GM12878 (cell line): ENCODE measurements at regions not wholly inside any gene's neighbourhood (a gene's known extent, or its start where the extent isn't known, plus 50 kb on each side); places are given as distances from the start of the nearest gene placed in this dataset.

Source experiments
- ATAC-seq: fragments of 200-7000 bp; cut with Tn5 transposase; 3 replicates; pipeline ENCODE4 v1.9.1; 2020; ENCODE audit warnings: mild to moderate bottlenecking, moderate library complexity
- BruUV-seq: library from RNA; stranded (reverse); fragments of 400-500 nt; replicated peaks from 2 replicates; lab custom pipeline; 2021; lab: Mats Ljungman, UMichigan
- CTCF ChIA-PET: fragments of 300-600 bp; sonication (Branson Sonifier 250); formaldehyde crosslinking; extraction: SDS; loops from one replicate; lab custom pipeline; 2021; ENCODE audit warnings: inconsistent platforms; lab: Yijun Ruan, JAX
- POLR2A ChIA-PET: fragments of 350-600 bp; formaldehyde crosslinking; extraction: SDS; loops from one replicate; lab custom pipeline; 2021; ENCODE audit warnings: inconsistent platforms; lab: Charles Lee
- RAD21 ChIA-PET: fragments of 300-600 bp; sonication (Branson Sonifier 250); formaldehyde crosslinking; loops from one replicate; lab custom pipeline; 2023; ENCODE audit warnings: antibody characterized with exemption; ENCODE audit not compliant: unreplicated experiment; lab: Charles Lee
- SMC1A ChIA-PET: fragments of 300-600 bp; sonication (Branson Sonifier 250); formaldehyde crosslinking; loops from one replicate; lab custom pipeline; 2023; ENCODE audit not compliant: unreplicated experiment, uncharacterized antibody; lab: Charles Lee
- DNase-seq: peaks from one replicate; pipeline ENCODE4 v3.0.0-alpha.2; 2011; ENCODE audit warnings: low read depth, low spot score
- FAIRE-seq: peaks from 3 replicates; lab custom pipeline; 2011; peaks lifted over from hg19 to GRCh38; lab: Jason Lieb, UNC
- H2AFZ ChIP-seq: 2 replicates; pipeline ENCODE4 v1.6.0; 2011; ENCODE audit warnings: low read depth, low read length, control low read depth; ENCODE audit not compliant: control insufficient read depth
- H3K27ac ChIP-seq: 2 replicates; pipeline ENCODE4 v1.5.1; 2011; ENCODE audit warnings: control low read depth; ENCODE audit not compliant: control insufficient read depth, insufficient read depth
- H3K27me3 ChIP-seq, 2 experiments: replicated peaks in 1 of 2; 2 replicates each; pipeline versions ENCODE4 v1.6.0 to v1.6.1; 2011; ENCODE audit warnings: low read length in 1 of 2; ENCODE audit not compliant: control insufficient read depth in 2 of 2, insufficient read depth in 2 of 2
- H3K36me3 ChIP-seq, 2 experiments: 2 replicates each; pipeline ENCODE4 v1.5.1; 2011; ENCODE audit warnings: low read length in 1 of 2; ENCODE audit not compliant: control insufficient read depth in 2 of 2, insufficient read depth in 2 of 2
- H3K4me1 ChIP-seq: 2 replicates; pipeline ENCODE4 v1.6.1; 2011; ENCODE audit warnings: mild to moderate bottlenecking, low read length, moderate library complexity, mixed read lengths; ENCODE audit not compliant: control insufficient read depth, insufficient read depth
- H3K4me2 ChIP-seq: 2 replicates; pipeline ENCODE4 v1.6.0; 2011; ENCODE audit warnings: control low read depth; ENCODE audit not compliant: control insufficient read depth, insufficient read depth
- H3K4me3 ChIP-seq: fragments of 200-600 bp; sonication (generic); 2 replicates; pipeline ENCODE4 v1.5.1; 2016
- H3K79me2 ChIP-seq: 2 replicates; pipeline ENCODE4 v1.6.0; 2011; ENCODE audit warnings: low read length; ENCODE audit not compliant: control insufficient read depth, insufficient read depth
- H3K9ac ChIP-seq: 2 replicates; pipeline ENCODE4 v1.8.0; 2011; ENCODE audit warnings: low read length, control low read depth, mixed read lengths; ENCODE audit not compliant: control insufficient read depth, insufficient read depth
- H3K9me3 ChIP-seq: replicated peaks from 3 replicates; pipeline ENCODE4 v1.5.1; 2011; ENCODE audit warnings: mild to moderate bottlenecking, low read length; ENCODE audit not compliant: control insufficient read depth, insufficient read depth
- H4K20me1 ChIP-seq: 2 replicates; pipeline ENCODE4 v1.6.0; 2011; ENCODE audit not compliant: control insufficient read depth, insufficient read depth
- CBFB ChIP-seq: IDR thresholded peaks from 2 replicates; pipeline ENCODE4 v1.6.1; 2016; ENCODE audit warnings: antibody characterized with exemption, low read depth
- CREB1 ChIP-seq: IDR thresholded peaks from 2 replicates; pipeline ENCODE4 v1.6.1; 2012; ENCODE audit warnings: low read depth, mild to moderate bottlenecking, inconsistent platforms
- FOXM1 ChIP-seq: IDR thresholded peaks from 2 replicates; pipeline ENCODE4 v1.6.1; 2012; ENCODE audit warnings: low read depth, mild to moderate bottlenecking, inconsistent platforms, low read length, moderate library complexity
- MEF2B ChIP-seq: fragments of 450-650 bp; IDR thresholded peaks from 2 replicates; pipeline ENCODE4 v1.6.1; 2018; ENCODE audit warnings: mild to moderate bottlenecking, moderate library complexity; ENCODE audit not compliant: partially characterized antibody, poor library complexity, severe bottlenecking
- PAX5 ChIP-seq: IDR thresholded peaks from 2 replicates; pipeline ENCODE4 v1.6.1; 2011; ENCODE audit warnings: low read depth, low read length, borderline replicate concordance
- POLR2AphosphoS5 ChIP-seq: IDR thresholded peaks from 2 replicates; pipeline ENCODE4 v1.6.1; 2011; ENCODE audit warnings: mild to moderate bottlenecking, low read length, inconsistent platforms
- POU2F2 ChIP-seq: IDR thresholded peaks from 3 replicates; pipeline ENCODE4 v1.6.1; 2011; ENCODE audit warnings: low read depth, mild to moderate bottlenecking, low read length, borderline replicate concordance
- RCOR1 ChIP-seq: conservative IDR thresholded peaks from 2 replicates; pipeline ENCODE4 v1.6.1; 2012; ENCODE audit warnings: low read depth, low read length, improper control_type of control experiment
- RELB ChIP-seq: fragments of 450-650 bp; IDR thresholded peaks from 2 replicates; pipeline ENCODE4 v1.6.1; 2017; ENCODE audit warnings: low read depth, mild to moderate bottlenecking, moderate library complexity
- TARDBP ChIP-seq: IDR thresholded peaks from 2 replicates; pipeline ENCODE4 v1.6.1; 2016; ENCODE audit warnings: borderline replicate concordance
- WRNIP1 ChIP-seq: IDR thresholded peaks from 2 replicates; pipeline ENCODE4 v1.6.1; 2011; ENCODE audit warnings: low read depth, low read length, improper control_type of control experiment, borderline replicate concordance
- WGBS: methylation state at CpG from one replicate; pipeline ENCODE4 v1.1.6; 2016; ENCODE audit warnings: low lambda C conversion rate; ENCODE audit not compliant: insufficient replicate concordance, insufficient coverage; ENCODE audit errors: missing lambda C conversion rate; 5-methylcytosine and 5-hydroxymethylcytosine counted together
- in situ Hi-C: fragments of 300-500 bp; cut with MboI; formaldehyde crosslinking; loops from 9 replicates; pipeline ENCODE4 v1.14.3; 2018; ENCODE audit warnings: mixed read lengths
- intact Hi-C: fragments of 100-400 bp; cut with micrococcal nuclease; formaldehyde crosslinking; loops from one replicate; pipeline ENCODE4 v1.14.2; 2022; ENCODE audit not compliant: unreplicated experiment
- TF ChIP-seq, protein P1 (sequence below): fragments of 450-650 bp; IDR thresholded peaks from 2 replicates; pipeline ENCODE4 v1.6.1; 2018; ENCODE audit warnings: borderline replicate concordance, mild to moderate bottlenecking; ENCODE audit not compliant: partially characterized antibody

GRCh38 chr18:76113101-76113500 lies 381.9 kb downstream of the ZNF516 start:
- no peak overlapping the region for H3K27ac ChIP-seq
- no peaks in the 10 kb centered on the region; a peak in 1 of 4 replicates for H3K27me3 ChIP-seq
- ATAC-seq (no peak), FAIRE-seq (no peak), DNase-seq (no peak)
- H4K20me1 ChIP-seq, result no peaks in the 10 kb centered on the region
- H3K79me2 ChIP-seq, result no peaks in the 10 kb centered on the region
- RAD21 ChIA-PET, result no interaction called here
- POLR2A ChIA-PET, result no interaction called here
- in situ Hi-C loops (no loop called here), intact Hi-C loops (no loop called here)
- no peaks in the 10 kb centered on the region for H3K36me3 ChIP-seq
- CTCF ChIA-PET, result no interaction called here
- SMC1A ChIA-PET, result no interaction called here
- H3K9ac ChIP-seq, result no peak overlapping the region
- H3K4me1 ChIP-seq, result no peaks in the 10 kb centered on the region
- no peaks in the 10 kb centered on the region for H3K9me3 ChIP-seq
- TF ChIP-seq, protein P1, sequence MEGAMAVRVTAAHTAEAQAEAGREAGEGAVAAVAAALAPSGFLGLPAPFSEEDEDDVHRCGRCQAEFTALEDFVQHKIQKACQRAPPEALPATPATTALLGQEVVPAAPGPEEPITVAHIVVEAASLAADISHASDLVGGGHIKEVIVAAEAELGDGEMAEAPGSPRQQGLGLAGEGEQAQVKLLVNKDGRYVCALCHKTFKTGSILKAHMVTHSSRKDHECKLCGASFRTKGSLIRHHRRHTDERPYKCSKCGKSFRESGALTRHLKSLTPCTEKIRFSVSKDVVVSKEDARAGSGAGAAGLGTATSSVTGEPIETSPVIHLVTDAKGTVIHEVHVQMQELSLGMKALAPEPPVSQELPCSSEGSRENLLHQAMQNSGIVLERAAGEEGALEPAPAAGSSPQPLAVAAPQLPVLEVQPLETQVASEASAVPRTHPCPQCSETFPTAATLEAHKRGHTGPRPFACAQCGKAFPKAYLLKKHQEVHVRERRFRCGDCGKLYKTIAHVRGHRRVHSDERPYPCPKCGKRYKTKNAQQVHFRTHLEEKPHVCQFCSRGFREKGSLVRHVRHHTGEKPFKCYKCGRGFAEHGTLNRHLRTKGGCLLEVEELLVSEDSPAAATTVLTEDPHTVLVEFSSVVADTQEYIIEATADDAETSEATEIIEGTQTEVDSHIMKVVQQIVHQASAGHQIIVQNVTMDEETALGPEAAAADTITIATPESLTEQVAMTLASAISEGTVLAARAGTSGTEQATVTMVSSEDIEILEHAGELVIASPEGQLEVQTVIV, result no peak
- TF ChIP-seq CREB1, result no peak
- no peak for TF ChIP-seq WRNIP1
- TF ChIP-seq PAX5, result no peak
- TF ChIP-seq RELB, result no peak
- TF ChIP-seq CBFB, result no peak
- no peak for TF ChIP-seq POU2F2
- TF ChIP-seq FOXM1, result no peak
- no peak for TF ChIP-seq POLR2AphosphoS5
- TF ChIP-seq MEF2B, result no peak
- no peak for TF ChIP-seq TARDBP
- no peak for TF ChIP-seq RCOR1
- no peak overlapping the region for H2AFZ ChIP-seq
- H3K4me2 ChIP-seq, result no peak overlapping the region
- no peak overlapping the region for H3K4me3 ChIP-seq
- 22% methylated on average over 10 of the region's 10 CpGs for WGBS
- BruUV-seq, result no TSS peak
